Endothelial cell of umbilical vein (primary cell): ENCODE measurements at regions not wholly inside any gene's neighbourhood (a gene's known extent, or its start where the extent isn't known, plus 50 kb on each side); places are given as distances from the start of the nearest gene placed in this dataset.

ENCODE experiments used
- BruUV-seq: library from RNA; stranded (reverse); fragments of 400-500 nt; replicated peaks from 2 replicates; lab custom pipeline; 2021; lab: Mats Ljungman, UMichigan
- CTCF ChIA-PET: fragments of 300-600, 350-600 bp; sonication (Branson Sonifier 250); formaldehyde crosslinking; loops from one replicate; lab custom pipeline; 2021; ENCODE audit warnings: antibody characterized with exemption, inconsistent platforms; lab: Charles Lee
- POLR2A ChIA-PET: fragments of 300-600, 350-600 bp; sonication (Branson Sonifier 250); formaldehyde crosslinking; loops from one replicate; lab custom pipeline; 2021; ENCODE audit warnings: antibody characterized with exemption, inconsistent platforms; lab: Charles Lee
- DNase-seq: peaks from one replicate; pipeline ENCODE4 v3.0.0-alpha.2; 2011; ENCODE audit warnings: low read depth, low spot score
- FAIRE-seq: peaks from 2 replicates; lab custom pipeline; 2011; peaks lifted over from hg19 to GRCh38; lab: Jason Lieb, UNC
- H2AFZ ChIP-seq: 2 replicates; pipeline ENCODE4 v1.6.0; 2012; ENCODE audit warnings: low read depth, low read length, control low read depth, inconsistent platforms
- H3K27ac ChIP-seq: 2 replicates; pipeline ENCODE4 v1.5.1; 2011; ENCODE audit warnings: low read depth, mild to moderate bottlenecking, control low read depth, low read length, moderate library complexity; ENCODE audit not compliant: insufficient read depth
- H3K27me3 ChIP-seq, 2 experiments: 2 replicates each; pipeline versions ENCODE4 v1.6.0 to v1.6.1; 2011; ENCODE audit warnings: low read length in 2 of 2, mixed read lengths in 1 of 2; ENCODE audit not compliant: control insufficient read depth in 2 of 2, insufficient read depth in 2 of 2
- H3K36me3 ChIP-seq, 2 experiments: 2 replicates in 1 of 2; 3 replicates in 1 of 2; pipeline ENCODE4 v1.5.1; 2011; ENCODE audit warnings: low read length in 2 of 2, mild to moderate bottlenecking in 1 of 2, moderate library complexity in 1 of 2; ENCODE audit not compliant: control insufficient read depth in 2 of 2, insufficient read depth in 2 of 2; ENCODE audit errors: extremely low read depth in 1 of 2
- H3K4me1 ChIP-seq: 3 replicates; pipeline ENCODE4 v1.5.1; 2011; ENCODE audit warnings: mild to moderate bottlenecking, low read length; ENCODE audit not compliant: control insufficient read depth, insufficient read depth; ENCODE audit errors: extremely low read depth
- H3K4me2 ChIP-seq: 2 replicates; pipeline ENCODE4 v1.6.1; 2011; ENCODE audit warnings: low read length, control low read depth, mixed read lengths; ENCODE audit not compliant: insufficient read depth
- H3K4me3 ChIP-seq, 3 experiments: fragments of 200-600 bp in 1 of 3; sonication (generic), shearing (Covaris generic) in 1 of 3; replicated peaks in 1 of 3; 2 replicates each; pipeline ENCODE4 v1.5.1; 2011 to 2016; ENCODE audit warnings: control low read depth in 3 of 3, low read length in 3 of 3, mild to moderate bottlenecking in 2 of 3, inconsistent platforms in 1 of 3, low read depth in 1 of 3, moderate library complexity in 1 of 3; ENCODE audit not compliant: insufficient read depth in 1 of 3
- H3K79me2 ChIP-seq: 2 replicates; pipeline ENCODE4 v1.6.0; 2012; ENCODE audit warnings: low read length, inconsistent platforms; ENCODE audit not compliant: control insufficient read depth, insufficient read depth
- H3K9ac ChIP-seq: replicated peaks from 2 replicates; pipeline ENCODE3; 2011; ENCODE audit warnings: low read length, control low read depth; ENCODE audit not compliant: insufficient read depth; ENCODE audit errors: extremely low read depth
- H3K9me1 ChIP-seq: replicated peaks from 3 replicates; pipeline ENCODE4 v1.6.0; 2011; ENCODE audit warnings: mild to moderate bottlenecking, low read length; ENCODE audit not compliant: control insufficient read depth, insufficient read depth; ENCODE audit errors: extremely low read depth
- H3K9me3 ChIP-seq: replicated peaks from 2 replicates; pipeline ENCODE4 v1.5.1; 2012; ENCODE audit warnings: low read length, inconsistent platforms; ENCODE audit not compliant: control insufficient read depth, insufficient read depth
- H4K20me1 ChIP-seq: replicated peaks from 2 replicates; pipeline ENCODE3; 2011; ENCODE audit warnings: mild to moderate bottlenecking, low read length; ENCODE audit not compliant: control insufficient read depth, insufficient read depth; ENCODE audit errors: extremely low read depth
- CTCF ChIP-seq, 2 donors: IDR thresholded peaks; 1 replicate in 1 of 2; 2 replicates in 1 of 2; pipeline ENCODE4 v1.5.1; 2011; ENCODE audit warnings: low read length in 2 of 2, mild to moderate bottlenecking in 2 of 2, moderate library complexity in 2 of 2, control low read depth in 1 of 2, inconsistent platforms in 1 of 2, low read depth in 1 of 2; ENCODE audit not compliant: insufficient read depth in 1 of 2; ENCODE audit errors: extremely low read depth in 1 of 2
- FOS ChIP-seq: IDR thresholded peaks from 2 replicates; pipeline ENCODE4 v1.6.1; 2011; ENCODE audit warnings: mild to moderate bottlenecking, low read length, moderate library complexity, borderline replicate concordance; ENCODE audit not compliant: insufficient read depth
- JUN ChIP-seq: IDR thresholded peaks from 2 replicates; pipeline ENCODE4 v1.6.1; 2011; ENCODE audit warnings: borderline replicate concordance, low read depth; ENCODE audit not compliant: insufficient read length, insufficient read depth
- POLR2A ChIP-seq: IDR thresholded peaks from 2 replicates; pipeline ENCODE4 v1.6.1; 2012; ENCODE audit warnings: low read depth, mild to moderate bottlenecking, control low read depth, low read length
- dilution Hi-C: fragments of 300-500 bp; cut with MboI; formaldehyde crosslinking; loops from one replicate; pipeline ENCODE4 v1.15.0; 2019; ENCODE audit warnings: low sequenced_read_pairs; ENCODE audit not compliant: extremely low pct_ligation_motif_present
- intact Hi-C: fragments of 100-400 bp; cut with micrococcal nuclease; formaldehyde crosslinking; loops from one replicate; pipeline ENCODE4 v1.10.0; 2022

- H4K20me1 ChIP-seq: no peaks in the 10 kb centered on the region
- ChIA-PET POLR2A (no interaction called here), CTCF (no interaction called here)
- H3K4me2 ChIP-seq: no peak overlapping the region
- no peak overlapping the region for H3K9ac ChIP-seq
- FAIRE-seq (no peak), DNase-seq (no peak)
- dilution Hi-C loops (no loop called here), intact Hi-C loops (no loop called here)
- no peaks in the 10 kb centered on the region for H3K4me1 ChIP-seq
- H3K9me3 ChIP-seq: peaks cover 2% of the 10 kb centered on the region
- TF ChIP-seq POLR2A: no peak
- no peak for TF ChIP-seq JUN
- no peak for TF ChIP-seq FOS
- TF ChIP-seq CTCF (IDR thresholded peaks at IDR 0.05; ENCODE audit: extremely low read depth in 1 of 2, insufficient read depth in 1 of 2, low read depth in 1 of 2, low read length in 2 of 2): no peak
- H3K9me1 ChIP-seq: no peaks in the 10 kb centered on the region
- BruUV-seq: no TSS peak
- no peak overlapping the region for H2AFZ ChIP-seq
- H3K27ac ChIP-seq: no peak overlapping the region
- no peak overlapping the region for H3K4me3 ChIP-seq
- H3K36me3 ChIP-seq: no peaks in the 10 kb centered on the region
- no peaks in the 10 kb centered on the region for H3K27me3 ChIP-seq
- H3K79me2 ChIP-seq: no peaks in the 10 kb centered on the region
Observed at GRCh38 chr18:73774811-73775509, 372.7 kb downstream of the FBXO15 start.

- no peaks in the 10 kb centered on the region for H3K36me3 ChIP-seq
- H2AFZ ChIP-seq: no peak overlapping the region
- no peaks in the 10 kb centered on the region for H3K4me1 ChIP-seq
- no peak for TF ChIP-seq CTCF (IDR thresholded peaks at IDR 0.05; ENCODE audit: extremely low read depth in 1 of 2, insufficient read depth in 1 of 2, low read depth in 1 of 2, low read length in 2 of 2)
- no peaks in the 10 kb centered on the region for H3K9me3 ChIP-seq
- POLR2A ChIA-PET: no interaction called here
- no peaks in the 10 kb centered on the region for H4K20me1 ChIP-seq
- H3K79me2 ChIP-seq: no peaks in the 10 kb centered on the region
- CTCF ChIA-PET: no interaction called here
- no peak for FAIRE-seq
- H3K4me3 ChIP-seq: no peak overlapping the region
- no peak overlapping the region for H3K9ac ChIP-seq
- no peak for DNase-seq
- BruUV-seq: no TSS peak
- no peak overlapping the region for H3K4me2 ChIP-seq
- intact Hi-C loops: no loop called here
- H3K27ac ChIP-seq: no peak overlapping the region
- dilution Hi-C loops: no loop called here
- H3K9me1 ChIP-seq: no peaks in the 10 kb centered on the region
- H3K27me3 ChIP-seq: no peaks in the 10 kb centered on the region
Observed at GRCh38 chr18:73768043-73768442, 379.6 kb downstream of the FBXO15 start.
